MCF 10A (cell line): ENCODE measurements at regions not wholly inside any gene's neighbourhood (a gene's known extent, or its start where the extent isn't known, plus 50 kb on each side); places are given as distances from the start of the nearest gene placed in this dataset.

ENCODE experiments used
- BruUV-seq: library from RNA; stranded (reverse); fragments of 400-500 nt; replicated peaks from 2 replicates; lab custom pipeline; 2021; lab: Mats Ljungman, UMichigan
- CTCF ChIA-PET: fragments of 300-600 bp; sonication (Branson Sonifier 250); formaldehyde crosslinking; extraction: SDS; loops from one replicate; lab custom pipeline; 2021; ENCODE audit warnings: antibody characterized with exemption, inconsistent platforms; lab: Yijun Ruan, JAX
- POLR2A ChIA-PET: fragments of 300-600, 350-650 bp; sonication (Branson Sonifier 250); formaldehyde crosslinking; extraction: SDS; loops from one replicate; lab custom pipeline; 2020; ENCODE audit warnings: antibody characterized with exemption, inconsistent platforms; lab: Yijun Ruan, JAX
- DNase-seq: peaks from one replicate; pipeline ENCODE4 v3.0.0-alpha.2; 2018; ENCODE audit not compliant: unreplicated experiment
- H3K27ac Mint-ChIP-seq: one replicate; pipeline ENCODE4 v1.8.0; 2022; ENCODE audit warnings: mild to moderate bottlenecking, low read depth, mixed read lengths; ENCODE audit not compliant: unreplicated experiment
- H3K27me3 Mint-ChIP-seq: one replicate; pipeline ENCODE4 v1.8.0; 2022; ENCODE audit warnings: mixed read lengths; ENCODE audit not compliant: insufficient read depth, unreplicated experiment
- H3K36me3 Mint-ChIP-seq: one replicate; pipeline ENCODE4 v1.8.0; 2022; ENCODE audit warnings: mild to moderate bottlenecking, moderate library complexity, mixed read lengths; ENCODE audit not compliant: insufficient read depth, unreplicated experiment
- H3K4me1 Mint-ChIP-seq: one replicate; pipeline ENCODE4 v1.8.0; 2022; ENCODE audit warnings: mixed read lengths; ENCODE audit not compliant: insufficient read depth, unreplicated experiment
- H3K4me3 Mint-ChIP-seq: one replicate; pipeline ENCODE4 v1.8.0; 2022; ENCODE audit warnings: mild to moderate bottlenecking, moderate library complexity, mixed read lengths; ENCODE audit not compliant: unreplicated experiment
- H3K9me3 Mint-ChIP-seq: one replicate; pipeline ENCODE4 v1.8.0; 2022; ENCODE audit warnings: mixed read lengths; ENCODE audit not compliant: unreplicated experiment
- CTCF ChIP-seq: fragments of 200-600 bp; IDR thresholded peaks from one replicate; pipeline ENCODE4 v1.8.0; 2022; ENCODE audit warnings: antibody characterized with exemption, mild to moderate bottlenecking; ENCODE audit not compliant: unreplicated experiment
- intact Hi-C: fragments of 100-400 bp; cut with micrococcal nuclease; formaldehyde crosslinking; loops from 2 replicates; pipeline ENCODE4 v1.14.1; 2022

- ChIA-PET CTCF (interaction anchor here (0.5 to 10.4 kb wide), 31 partner anchors 10 to 1141 kb away, joined by 3 to 179 read pairs (median 4); no protein-coding TSS in a partner anchor), POLR2A (interaction anchor here (0.5 to 1.2 kb wide), 4 partner anchors 13 to 1261 kb away, joined by 3 to 5 read pairs (median 3); partner anchors contain the start of gene MOB3B)
- peaks cover 17% of the 10 kb centered on the region for H3K27me3 Mint-ChIP-seq
- no peak overlapping the region for H3K4me3 Mint-ChIP-seq
- DNase-seq: peak; percentile 65
- intact Hi-C loops: loop anchor here (1.0 to 10.0 kb wide), 4 partner anchors 347 to 1142 kb away; partner anchors contain the start of genes C9orf72 and LINGO2
- no peak overlapping the region for H3K27ac Mint-ChIP-seq
- no TSS peak for BruUV-seq
- no peaks in the 10 kb centered on the region for H3K4me1 Mint-ChIP-seq
- no peaks in the 10 kb centered on the region for H3K9me3 Mint-ChIP-seq
- no peaks in the 10 kb centered on the region for H3K36me3 Mint-ChIP-seq
- TF ChIP-seq CTCF: peak; percentile 75
Measured at GRCh38 chr9:28073270-28073669, 500.0 kb upstream of the C9orf72 start.

- ChIA-PET CTCF (interaction anchor here (0.5 to 1.0 kb wide), 2 partner anchors 353 to 505 kb away, joined by 3 read pairs; no protein-coding TSS in a partner anchor), POLR2A (no interaction called here)
- Mint-ChIP-seq H3K27ac (no peak overlapping the region), H3K9me3 (no peaks in the 10 kb centered on the region), H3K36me3 (no peaks in the 10 kb centered on the region), H3K27me3 (peaks cover 38% of the 10 kb centered on the region), H3K4me3 (no peak overlapping the region), H3K4me1 (peaks cover 7% of the 10 kb centered on the region)
- BruUV-seq: no TSS peak
- intact Hi-C loops: loop anchor here (10.0 kb wide), 2 partner anchors 505 to 1135 kb away; partner anchors contain the start of genes C9orf72 and LINGO2
- no peak for DNase-seq
- no peak for TF ChIP-seq CTCF
Measured at GRCh38 chr9:28079677-28080076, 506.4 kb upstream of the C9orf72 start.

- BruUV-seq: no TSS peak
- H3K4me1 Mint-ChIP-seq: peaks cover 12% of the 10 kb centered on the region
- no peak overlapping the region for H3K27ac Mint-ChIP-seq
- no peak for TF ChIP-seq CTCF
- H3K9me3 Mint-ChIP-seq: no peaks in the 10 kb centered on the region
- H3K36me3 Mint-ChIP-seq: no peaks in the 10 kb centered on the region
- POLR2A ChIA-PET: interaction anchor here (1.2 to 1.3 kb wide), 2 partner anchors 8 to 151 kb away, joined by 3 read pairs; no protein-coding TSS in a partner anchor
- intact Hi-C loops: no loop called here
- H3K4me3 Mint-ChIP-seq: no peak overlapping the region
- DNase-seq: peak; percentile 53
- peaks cover 22% of the 10 kb centered on the region for H3K27me3 Mint-ChIP-seq
- CTCF ChIA-PET: interaction anchor here (0.8 kb wide), 1 partner anchor 10 kb away, joined by 3 read pairs; no protein-coding TSS in a partner anchor
Measured at GRCh38 chr9:28082671-28083070, 509.4 kb upstream of the C9orf72 start.

- Mint-ChIP-seq H3K4me1 (peaks cover 12% of the 10 kb centered on the region), H3K4me3 (no peak overlapping the region), H3K27me3 (no peaks in the 10 kb centered on the region), H3K9me3 (no peaks in the 10 kb centered on the region), H3K27ac (peak overlapping the region; percentile 36), H3K36me3 (no peaks in the 10 kb centered on the region)
- intact Hi-C loops: no loop called here
- peak; percentile 57 for DNase-seq
- ChIA-PET POLR2A (interaction anchor here (0.6 to 1.2 kb wide), 5 partner anchors 13 to 1125 kb away, joined by 3 read pairs; no protein-coding TSS in a partner anchor), CTCF (interaction anchor here (0.6 kb wide), 2 partner anchors 842 to 1134 kb away, joined by 3 to 4 read pairs; no protein-coding TSS in a partner anchor)
- TF ChIP-seq CTCF: no peak
- no TSS peak for BruUV-seq
Measured at GRCh38 chr9:28086881-28087280, 513.6 kb upstream of the C9orf72 start.
